PC-9 (cell line): ENCODE measurements at regions not wholly inside any gene's neighbourhood (a gene's known extent, or its start where the extent isn't known, plus 50 kb on each side); places are given as distances from the start of the nearest gene placed in this dataset.
A peak's percentile ranks its signal among the peaks of the same experiment; 100 is the strongest.

Experiments used
- BruUV-seq: library from RNA; stranded (reverse); fragments of 400-500 nt; replicated peaks from 2 replicates; lab custom pipeline; 2021; lab: Mats Ljungman, UMichigan
- CTCF ChIA-PET: fragments of 300-600 bp; sonication (Branson Sonifier 250); formaldehyde crosslinking; loops from one replicate; lab custom pipeline; 2022; ENCODE audit warnings: antibody characterized with exemption; lab: Charles Lee
- POLR2A ChIA-PET: fragments of 300-600 bp; sonication (Branson Sonifier 250); formaldehyde crosslinking; loops from one replicate; lab custom pipeline; 2022; ENCODE audit warnings: antibody characterized with exemption; ENCODE audit not compliant: unreplicated experiment; lab: Charles Lee
- DNase-seq, 2 experiments: peaks; one replicate each; pipeline versions ENCODE4 v3.0.0 to v3.0.0-alpha.2; 2015 to 2022; ENCODE audit warnings: mixed read lengths in 1 of 2
- H2AFZ ChIP-seq: fragments of 200-600 bp; sonication (generic); 2 replicates; pipeline ENCODE4 v1.8.1; 2017; ENCODE audit warnings: antibody characterized with exemption
- H3F3A ChIP-seq: fragments of 200-600 bp; sonication (generic); 2 replicates; pipeline ENCODE4 v1.8.1; 2017; ENCODE audit warnings: antibody characterized with exemption, mild to moderate bottlenecking, low read depth; ENCODE audit not compliant: insufficient read depth
- H3K27ac ChIP-seq: fragments of 200-600 bp; sonication (generic); 2 replicates; pipeline ENCODE4 v1.6.1; 2016; ENCODE audit warnings: mixed run types
- H3K27me3 ChIP-seq: fragments of 200-600 bp; sonication (generic); 2 replicates; pipeline ENCODE4 v1.6.1; 2016; ENCODE audit warnings: low read depth, mixed run types; ENCODE audit not compliant: insufficient read depth
- H3K36me3 ChIP-seq: fragments of 200-600 bp; sonication (generic); 2 replicates; pipeline ENCODE4 v1.6.1; 2016; ENCODE audit warnings: low read depth, mixed run types
- H3K4me1 ChIP-seq: fragments of 200-600 bp; sonication (generic); replicated peaks from 2 replicates; pipeline ENCODE4 v1.6.1; 2016; ENCODE audit warnings: mixed run types; ENCODE audit not compliant: insufficient read depth
- H3K4me2 ChIP-seq: fragments of 200-600 bp; sonication (generic); 2 replicates; pipeline ENCODE4 v1.6.1; 2017; ENCODE audit warnings: mixed run types
- H3K4me3 ChIP-seq: fragments of 200-600 bp; sonication (generic); 2 replicates; pipeline ENCODE4 v1.6.1; 2016; ENCODE audit warnings: mixed run types
- H3K79me2 ChIP-seq: fragments of 200-600 bp; sonication (generic); 2 replicates; pipeline ENCODE4 v1.6.1; 2017; ENCODE audit warnings: low read depth, mixed run types
- H3K9me2 ChIP-seq: fragments of 200-600 bp; sonication (generic); 2 replicates; pipeline ENCODE4 v1.8.1; 2017; ENCODE audit warnings: mild to moderate bottlenecking; ENCODE audit not compliant: insufficient read depth
- H3K9me3 ChIP-seq: fragments of 200-600 bp; sonication (generic); 2 replicates; pipeline ENCODE4 v1.8.1; 2016; ENCODE audit warnings: low read depth; ENCODE audit not compliant: insufficient read depth
- H4K20me1 ChIP-seq: fragments of 200-600 bp; sonication (generic); 2 replicates; pipeline ENCODE4 v1.8.1; 2017; ENCODE audit not compliant: insufficient read depth
- EZH2 ChIP-seq: fragments of 200-600 bp; sonication (generic); IDR thresholded peaks from 2 replicates; pipeline ENCODE4 v1.8.0; 2017; ENCODE audit warnings: antibody characterized with exemption, low read depth
- intact Hi-C: fragments of 100-400 bp; cut with micrococcal nuclease; formaldehyde crosslinking; loops from one replicate; pipeline ENCODE4 v1.10.0; 2022; ENCODE audit not compliant: unreplicated experiment
- TF ChIP-seq, protein P1 (sequence below): fragments of 200-600 bp; sonication (generic); conservative IDR thresholded peaks from 2 replicates; pipeline ENCODE4 v1.6.1; 2017; ENCODE audit warnings: mixed run types, antibody characterized with exemption, mild to moderate bottlenecking, moderate library complexity

DNA sequence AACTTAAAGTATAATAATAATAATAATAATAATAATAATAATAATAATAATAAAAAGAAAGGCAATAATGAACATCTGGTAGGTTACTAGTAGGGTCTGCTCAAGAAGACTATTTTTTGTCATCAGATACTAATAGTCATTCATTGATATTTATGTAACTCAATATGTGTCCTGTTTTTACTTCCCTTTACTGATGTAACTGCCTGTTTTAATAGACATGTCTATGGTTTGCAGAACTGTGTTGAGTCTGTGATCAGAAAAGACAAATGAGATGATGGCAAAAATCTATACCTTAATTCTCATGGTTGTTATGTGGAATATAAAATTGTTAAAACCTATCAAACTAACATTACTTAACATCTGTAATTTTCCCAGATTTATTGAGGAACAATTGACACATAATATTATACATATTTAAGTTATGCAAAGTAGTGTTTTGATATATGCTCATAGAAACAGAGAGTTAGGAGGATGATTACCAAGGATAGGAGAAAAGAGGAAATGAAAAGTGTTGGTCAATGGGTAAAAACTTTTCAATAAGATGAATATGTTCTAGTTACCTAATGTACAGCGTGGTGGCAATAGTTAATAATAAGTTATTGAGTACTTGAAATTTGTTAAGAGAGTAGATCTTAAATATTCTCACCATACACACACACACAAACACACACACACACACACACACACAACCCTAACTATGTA lies 699.4 kb downstream of the ZPLD1 start:
- no peaks in the 10 kb centered on the region for H3K27me3 ChIP-seq
- no peak overlapping the region for H2AFZ ChIP-seq
- H3K4me3 ChIP-seq, result no peak overlapping the region
- ChIA-PET CTCF (no interaction called here), POLR2A (no interaction called here)
- TF ChIP-seq EZH2, result no peak
- TF ChIP-seq, protein P1, sequence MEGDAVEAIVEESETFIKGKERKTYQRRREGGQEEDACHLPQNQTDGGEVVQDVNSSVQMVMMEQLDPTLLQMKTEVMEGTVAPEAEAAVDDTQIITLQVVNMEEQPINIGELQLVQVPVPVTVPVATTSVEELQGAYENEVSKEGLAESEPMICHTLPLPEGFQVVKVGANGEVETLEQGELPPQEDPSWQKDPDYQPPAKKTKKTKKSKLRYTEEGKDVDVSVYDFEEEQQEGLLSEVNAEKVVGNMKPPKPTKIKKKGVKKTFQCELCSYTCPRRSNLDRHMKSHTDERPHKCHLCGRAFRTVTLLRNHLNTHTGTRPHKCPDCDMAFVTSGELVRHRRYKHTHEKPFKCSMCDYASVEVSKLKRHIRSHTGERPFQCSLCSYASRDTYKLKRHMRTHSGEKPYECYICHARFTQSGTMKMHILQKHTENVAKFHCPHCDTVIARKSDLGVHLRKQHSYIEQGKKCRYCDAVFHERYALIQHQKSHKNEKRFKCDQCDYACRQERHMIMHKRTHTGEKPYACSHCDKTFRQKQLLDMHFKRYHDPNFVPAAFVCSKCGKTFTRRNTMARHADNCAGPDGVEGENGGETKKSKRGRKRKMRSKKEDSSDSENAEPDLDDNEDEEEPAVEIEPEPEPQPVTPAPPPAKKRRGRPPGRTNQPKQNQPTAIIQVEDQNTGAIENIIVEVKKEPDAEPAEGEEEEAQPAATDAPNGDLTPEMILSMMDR, result no peak
- no TSS peak for BruUV-seq
- no peaks in the 10 kb centered on the region for H3K79me2 ChIP-seq
- H3K4me2 ChIP-seq, result no peak overlapping the region
- no peak overlapping the region for H3K27ac ChIP-seq
- H3K9me2 ChIP-seq, result no peaks in the 10 kb centered on the region
- intact Hi-C loops, result no loop called here
- H4K20me1 ChIP-seq, result no peaks in the 10 kb centered on the region
- H3F3A ChIP-seq, result no peaks in the 10 kb centered on the region; the same call in 1 of the 2 replicates
- H3K36me3 ChIP-seq, result no peaks in the 10 kb centered on the region
- no peaks in the 10 kb centered on the region for H3K9me3 ChIP-seq
- peak in 1 of 2 experiments; percentile 31 for DNase-seq
- no peaks in the 10 kb centered on the region for H3K4me1 ChIP-seq

DNA sequence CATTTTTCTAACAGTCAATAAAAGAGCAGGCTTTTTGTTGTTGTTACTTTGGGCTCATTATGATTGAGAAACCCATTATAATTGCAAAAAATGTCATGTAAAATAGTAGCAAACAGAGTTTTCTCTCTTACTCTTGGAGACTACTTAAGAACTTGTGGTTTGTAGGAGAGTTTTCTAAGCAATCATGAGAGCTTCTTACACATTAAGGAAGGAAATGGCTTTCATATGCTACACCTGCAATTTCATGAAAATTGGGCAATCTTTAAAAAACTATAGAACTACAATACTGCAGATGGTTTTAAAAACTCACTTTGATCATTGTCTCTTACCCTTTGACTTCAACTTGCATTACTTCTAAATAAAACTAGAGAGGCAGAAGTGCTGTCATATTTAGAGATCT lies 701.8 kb downstream of the ZPLD1 start:
- TF ChIP-seq, protein P1, result no peak
- TF ChIP-seq EZH2, result no peak
- Histone ChIP-seq H3K36me3 (no peaks in the 10 kb centered on the region), H2AFZ (no peak overlapping the region), H3K4me3 (no peak overlapping the region), H3K4me1 (no peaks in the 10 kb centered on the region), H3K9me2 (no peaks in the 10 kb centered on the region), H3K79me2 (no peaks in the 10 kb centered on the region), H3F3A (no peaks in the 10 kb centered on the region; the same call in 1 of the 2 replicates), H4K20me1 (no peaks in the 10 kb centered on the region), H3K9me3 (no peaks in the 10 kb centered on the region), H3K27ac (no peak overlapping the region), H3K27me3 (no peaks in the 10 kb centered on the region), H3K4me2 (no peak overlapping the region)
- ChIA-PET CTCF (no interaction called here), POLR2A (no interaction called here)
- no TSS peak for BruUV-seq
- peak in 1 of 2 experiments; percentile 30 for DNase-seq
- intact Hi-C loops, result no loop called here

DNA sequence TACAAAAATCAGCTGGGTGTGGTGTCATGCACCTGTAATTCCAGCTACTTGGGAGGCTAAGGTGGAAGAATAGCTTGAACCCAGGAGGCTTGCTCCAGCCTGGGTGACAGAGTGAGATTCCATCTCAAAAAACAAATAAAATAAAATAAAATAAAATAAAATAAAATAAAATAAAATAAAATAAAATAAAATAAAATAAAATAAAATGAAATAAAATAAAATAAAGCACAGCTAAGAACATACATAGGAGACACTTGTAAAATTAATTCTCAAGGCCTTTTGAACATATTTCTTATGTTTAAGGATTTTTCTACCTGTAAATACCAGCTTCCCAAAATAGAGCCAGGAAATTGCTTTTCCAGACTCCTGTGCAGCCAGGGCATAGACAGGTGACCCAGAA lies 703.0 kb downstream of the ZPLD1 start:
- no TSS peak for BruUV-seq
- CTCF ChIA-PET, result no interaction called here

More for the DNA sequence above, 703.0 kb downstream of the ZPLD1 start:
- no peaks in the 10 kb centered on the region; the same call in 1 of the 2 replicates for H3F3A ChIP-seq
- no peak overlapping the region for H3K4me2 ChIP-seq
- no peaks in the 10 kb centered on the region for H3K9me3 ChIP-seq
- no peaks in the 10 kb centered on the region for H3K4me1 ChIP-seq
- intact Hi-C loops, result no loop called here
- no peak for DNase-seq
- no peaks in the 10 kb centered on the region for H4K20me1 ChIP-seq
- no peaks in the 10 kb centered on the region for H3K9me2 ChIP-seq
- TF ChIP-seq EZH2, result no peak
- TF ChIP-seq, protein P1, result no peak
- H3K27ac ChIP-seq, result no peak overlapping the region
- POLR2A ChIA-PET, result no interaction called here
- H2AFZ ChIP-seq, result no peak overlapping the region
- H3K4me3 ChIP-seq, result no peak overlapping the region
- no peaks in the 10 kb centered on the region for H3K36me3 ChIP-seq
- H3K79me2 ChIP-seq, result no peaks in the 10 kb centered on the region
- H3K27me3 ChIP-seq, result no peaks in the 10 kb centered on the region
